ENCODE measurements at regions not wholly inside any gene's neighbourhood (a gene's known extent, or its start where the extent isn't known, plus 50 kb on each side); places are given as distances from the start of the nearest gene placed in this dataset.

DNA sequence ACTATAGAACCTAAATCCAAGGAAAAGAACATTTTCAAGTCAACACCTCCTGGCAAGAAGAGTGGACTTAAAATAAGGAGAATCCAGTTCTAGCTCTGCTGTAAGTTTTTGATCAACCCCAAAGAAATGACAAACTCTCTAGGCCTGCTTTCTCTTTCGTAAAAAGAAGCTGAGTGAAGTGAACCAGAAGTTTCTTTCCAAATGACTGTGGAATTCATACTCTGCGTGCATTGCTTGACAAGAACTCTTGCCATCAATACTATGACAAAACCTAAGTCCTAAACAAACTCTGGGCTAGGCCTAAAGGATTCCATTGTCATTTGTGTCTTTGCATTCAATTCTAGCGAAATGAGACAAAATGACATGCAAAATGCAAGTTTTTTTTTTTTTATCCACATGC lies 187.5 kb upstream of the SOX9 start:
- H3K4me3 ChIP-seq (ENCODE audit: low read depth, low read length, poor library complexity, severe bottlenecking) = no peak overlapping the region
- BruUV-seq (replicated peaks) = no TSS peak
- ChIA-PET POLR2A (ENCODE audit: low non-redundant PET) (no interaction called here), CTCF (no interaction called here)
- no peak overlapping the region for H3K27ac ChIP-seq (ENCODE audit: low read depth, low read length, poor library complexity, severe bottlenecking)
- no peaks in the 10 kb centered on the region for H3K27me3 ChIP-seq (replicated peaks; ENCODE audit: insufficient read depth, low read depth, low read length, poor library complexity)
- TF ChIP-seq, protein P1, sequence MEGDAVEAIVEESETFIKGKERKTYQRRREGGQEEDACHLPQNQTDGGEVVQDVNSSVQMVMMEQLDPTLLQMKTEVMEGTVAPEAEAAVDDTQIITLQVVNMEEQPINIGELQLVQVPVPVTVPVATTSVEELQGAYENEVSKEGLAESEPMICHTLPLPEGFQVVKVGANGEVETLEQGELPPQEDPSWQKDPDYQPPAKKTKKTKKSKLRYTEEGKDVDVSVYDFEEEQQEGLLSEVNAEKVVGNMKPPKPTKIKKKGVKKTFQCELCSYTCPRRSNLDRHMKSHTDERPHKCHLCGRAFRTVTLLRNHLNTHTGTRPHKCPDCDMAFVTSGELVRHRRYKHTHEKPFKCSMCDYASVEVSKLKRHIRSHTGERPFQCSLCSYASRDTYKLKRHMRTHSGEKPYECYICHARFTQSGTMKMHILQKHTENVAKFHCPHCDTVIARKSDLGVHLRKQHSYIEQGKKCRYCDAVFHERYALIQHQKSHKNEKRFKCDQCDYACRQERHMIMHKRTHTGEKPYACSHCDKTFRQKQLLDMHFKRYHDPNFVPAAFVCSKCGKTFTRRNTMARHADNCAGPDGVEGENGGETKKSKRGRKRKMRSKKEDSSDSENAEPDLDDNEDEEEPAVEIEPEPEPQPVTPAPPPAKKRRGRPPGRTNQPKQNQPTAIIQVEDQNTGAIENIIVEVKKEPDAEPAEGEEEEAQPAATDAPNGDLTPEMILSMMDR (conservative IDR thresholded peaks at IDR 0.05; ENCODE audit: low read depth, low read length) = no peak
- no peak for TF ChIP-seq EZH2 (IDR thresholded peaks at IDR 0.05; ENCODE audit: borderline replicate concordance, low read depth, low read length, poor library complexity, severe bottlenecking)
- intact Hi-C loops (cut with micrococcal nuclease; ENCODE audit: unreplicated experiment) = loop anchor here (1.0 kb wide), 1 partner anchor 26 kb away; no protein-coding TSS in a partner anchor
- H3K9me3 ChIP-seq (ENCODE audit: low read depth, low read length, poor library complexity, severe bottlenecking) = no peaks in the 10 kb centered on the region
- no peaks in the 10 kb centered on the region for H3K4me1 ChIP-seq (ENCODE audit: insufficient read depth, low read length, poor library complexity, severe bottlenecking)
- H3K36me3 ChIP-seq (ENCODE audit: insufficient read depth, low read length, poor library complexity, severe bottlenecking) = no peaks in the 10 kb centered on the region
- no peak for DNase-seq (ENCODE audit: low spot score)

DNA sequence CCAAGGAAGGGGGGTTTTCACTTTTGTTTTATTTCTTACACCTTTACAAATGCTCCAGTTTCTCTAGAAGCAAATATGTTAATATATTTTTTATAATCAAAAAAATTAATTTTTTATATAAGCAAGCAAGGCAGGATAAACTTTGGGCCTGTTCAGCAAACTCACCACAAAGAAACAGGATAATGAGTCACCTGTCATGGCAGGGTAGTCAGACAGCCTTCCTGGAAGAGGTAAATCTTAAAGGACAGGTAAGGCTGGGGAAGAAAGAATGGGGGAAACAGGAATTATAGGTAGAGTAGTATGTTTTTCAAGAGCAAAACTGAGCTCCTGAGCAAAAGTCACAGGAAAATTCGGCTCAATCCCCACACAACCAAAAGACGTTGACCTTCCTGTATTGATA lies 186.3 kb upstream of the SOX9 start:
- Histone ChIP-seq H3K27me3 (replicated peaks; ENCODE audit: insufficient read depth, low read depth, low read length, poor library complexity) (no peaks in the 10 kb centered on the region), H3K9me3 (ENCODE audit: low read depth, low read length, poor library complexity, severe bottlenecking) (no peaks in the 10 kb centered on the region), H3K36me3 (ENCODE audit: insufficient read depth, low read length, poor library complexity, severe bottlenecking) (no peaks in the 10 kb centered on the region), H3K4me1 (ENCODE audit: insufficient read depth, low read length, poor library complexity, severe bottlenecking) (no peaks in the 10 kb centered on the region), H3K27ac (ENCODE audit: low read depth, low read length, poor library complexity, severe bottlenecking) (no peak overlapping the region), H3K4me3 (ENCODE audit: low read depth, low read length, poor library complexity, severe bottlenecking) (no peak overlapping the region)
- DNase-seq (ENCODE audit: low spot score) = no peak
- no TSS peak for BruUV-seq (replicated peaks)
- CTCF ChIA-PET = no interaction called here
- intact Hi-C loops (cut with micrococcal nuclease; ENCODE audit: unreplicated experiment) = no loop called here
- TF ChIP-seq EZH2 (IDR thresholded peaks at IDR 0.05; ENCODE audit: borderline replicate concordance, low read depth, low read length, poor library complexity, severe bottlenecking) = no peak
- TF ChIP-seq, protein P1 (conservative IDR thresholded peaks at IDR 0.05; ENCODE audit: low read depth, low read length) = no peak
- POLR2A ChIA-PET (ENCODE audit: low non-redundant PET) = no interaction called here

DNA sequence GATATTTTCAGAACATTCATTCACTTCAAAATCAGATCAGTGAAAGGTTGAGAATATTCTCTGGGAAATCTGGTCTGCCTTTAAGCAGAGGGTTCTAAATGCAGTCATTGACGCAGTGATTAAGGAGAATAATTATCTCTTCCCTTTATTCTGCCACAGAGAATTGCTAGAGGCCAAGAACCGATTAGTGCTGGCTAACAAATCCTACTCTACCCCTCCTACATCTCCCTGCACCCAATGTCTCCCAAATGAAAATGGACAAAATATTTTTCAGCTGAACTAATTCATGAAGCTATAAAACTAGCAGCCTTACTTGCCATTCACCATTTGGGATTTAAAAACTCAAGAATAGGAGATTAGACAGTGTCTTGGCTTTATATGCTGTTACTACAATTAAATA lies 185.5 kb upstream of the SOX9 start:
- Histone ChIP-seq H3K27me3 (replicated peaks; ENCODE audit: insufficient read depth, low read depth, low read length, poor library complexity) (no peaks in the 10 kb centered on the region), H3K36me3 (ENCODE audit: insufficient read depth, low read length, poor library complexity, severe bottlenecking) (no peaks in the 10 kb centered on the region), H3K4me1 (ENCODE audit: insufficient read depth, low read length, poor library complexity, severe bottlenecking) (no peaks in the 10 kb centered on the region), H3K27ac (ENCODE audit: low read depth, low read length, poor library complexity, severe bottlenecking) (no peak overlapping the region), H3K9me3 (ENCODE audit: low read depth, low read length, poor library complexity, severe bottlenecking) (no peaks in the 10 kb centered on the region), H3K4me3 (ENCODE audit: low read depth, low read length, poor library complexity, severe bottlenecking) (no peak overlapping the region)
- TF ChIP-seq EZH2 (IDR thresholded peaks at IDR 0.05; ENCODE audit: borderline replicate concordance, low read depth, low read length, poor library complexity, severe bottlenecking) = no peak
- TF ChIP-seq, protein P1 (conservative IDR thresholded peaks at IDR 0.05; ENCODE audit: low read depth, low read length) = no peak
- DNase-seq (ENCODE audit: low spot score) = no peak
- intact Hi-C loops (cut with micrococcal nuclease; ENCODE audit: unreplicated experiment) = no loop called here
- BruUV-seq (replicated peaks) = no TSS peak
- POLR2A ChIA-PET (ENCODE audit: low non-redundant PET) = no interaction called here
- CTCF ChIA-PET = no interaction called here
